SK-N-SH (cell line): ENCODE measurements at regions not wholly inside any gene's neighbourhood (a gene's known extent, or its start where the extent isn't known, plus 50 kb on each side); places are given as distances from the start of the nearest gene placed in this dataset.

ENCODE experiments used
- ELF1 ChIP-seq: IDR thresholded peaks from 2 replicates; pipeline ENCODE4 v1.4.0; 2012
- EP300 ChIP-seq, 2 experiments: IDR thresholded peaks; 2 replicates each; pipeline versions ENCODE4 v1.4.0 to v1.6.1; 2012; ENCODE audit warnings: borderline replicate concordance in 1 of 2, low read depth in 1 of 2, low read length in 1 of 2
- POLR2AphosphoS5 ChIP-seq: IDR thresholded peaks from 2 replicates; pipeline ENCODE4 v1.6.1; 2012; ENCODE audit warnings: low read depth, low read length
- RXRA ChIP-seq: IDR thresholded peaks from 2 replicates; pipeline ENCODE4 v1.4.0; 2012; ENCODE audit warnings: low read depth, mild to moderate bottlenecking, borderline replicate concordance
- TF ChIP-seq, protein P1 (sequence below): IDR thresholded peaks from 2 replicates; pipeline ENCODE4 v1.4.0; 2012; ENCODE audit warnings: low read depth
- TF ChIP-seq, protein P2 (sequence below): fragments of 200-600 bp; sonication (generic); IDR thresholded peaks from 2 replicates; pipeline ENCODE4 v1.6.1; 2017; ENCODE audit warnings: antibody characterized with exemption, mild to moderate bottlenecking, moderate library complexity
- TF ChIP-seq, protein P3 (sequence below): IDR thresholded peaks from 2 replicates; pipeline ENCODE4 v1.6.1; 2012; ENCODE audit warnings: mild to moderate bottlenecking, low read depth, low read length, moderate library complexity
- TF ChIP-seq, protein P4 (sequence below): fragments of 150-350 bp; IDR thresholded peaks from 2 replicates; pipeline ENCODE4 v1.6.1; 2017; ENCODE audit warnings: antibody characterized with exemption, low read length, low read depth, borderline replicate concordance

DNA sequence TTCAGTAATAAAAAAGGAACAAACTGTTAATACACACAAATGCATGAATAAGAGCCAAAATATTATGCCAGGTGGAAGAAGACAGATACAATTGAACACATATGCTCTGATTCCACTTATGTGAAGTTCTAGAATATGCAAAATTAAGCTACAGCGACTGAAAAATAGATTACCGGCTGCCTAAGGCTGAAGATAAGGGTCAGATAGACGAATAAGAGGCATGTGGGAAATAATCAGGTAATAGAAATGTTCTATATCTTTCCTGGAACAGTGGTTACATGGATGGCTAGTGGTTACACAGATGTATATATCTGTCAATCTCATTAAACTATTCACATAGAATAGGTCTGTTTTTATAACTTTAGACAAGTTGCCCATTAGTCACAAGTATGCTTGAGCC is 51.9 kb upstream of the REG3G start:
- TF ChIP-seq, protein P1, sequence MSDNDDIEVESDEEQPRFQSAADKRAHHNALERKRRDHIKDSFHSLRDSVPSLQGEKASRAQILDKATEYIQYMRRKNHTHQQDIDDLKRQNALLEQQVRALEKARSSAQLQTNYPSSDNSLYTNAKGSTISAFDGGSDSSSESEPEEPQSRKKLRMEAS: no peak
- TF ChIP-seq ELF1 (no peak), POLR2AphosphoS5 (no peak), RXRA (no peak), EP300 (IDR thresholded peaks at IDR 0.05; ENCODE audit: borderline replicate concordance in 1 of 2, low read depth in 1 of 2, low read length in 1 of 2) (peak in 1 of 2 experiments; percentile 69; a peak in 2 of 4 replicates)
- TF ChIP-seq, protein P2, sequence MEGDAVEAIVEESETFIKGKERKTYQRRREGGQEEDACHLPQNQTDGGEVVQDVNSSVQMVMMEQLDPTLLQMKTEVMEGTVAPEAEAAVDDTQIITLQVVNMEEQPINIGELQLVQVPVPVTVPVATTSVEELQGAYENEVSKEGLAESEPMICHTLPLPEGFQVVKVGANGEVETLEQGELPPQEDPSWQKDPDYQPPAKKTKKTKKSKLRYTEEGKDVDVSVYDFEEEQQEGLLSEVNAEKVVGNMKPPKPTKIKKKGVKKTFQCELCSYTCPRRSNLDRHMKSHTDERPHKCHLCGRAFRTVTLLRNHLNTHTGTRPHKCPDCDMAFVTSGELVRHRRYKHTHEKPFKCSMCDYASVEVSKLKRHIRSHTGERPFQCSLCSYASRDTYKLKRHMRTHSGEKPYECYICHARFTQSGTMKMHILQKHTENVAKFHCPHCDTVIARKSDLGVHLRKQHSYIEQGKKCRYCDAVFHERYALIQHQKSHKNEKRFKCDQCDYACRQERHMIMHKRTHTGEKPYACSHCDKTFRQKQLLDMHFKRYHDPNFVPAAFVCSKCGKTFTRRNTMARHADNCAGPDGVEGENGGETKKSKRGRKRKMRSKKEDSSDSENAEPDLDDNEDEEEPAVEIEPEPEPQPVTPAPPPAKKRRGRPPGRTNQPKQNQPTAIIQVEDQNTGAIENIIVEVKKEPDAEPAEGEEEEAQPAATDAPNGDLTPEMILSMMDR: no peak
- TF ChIP-seq, protein P3, sequence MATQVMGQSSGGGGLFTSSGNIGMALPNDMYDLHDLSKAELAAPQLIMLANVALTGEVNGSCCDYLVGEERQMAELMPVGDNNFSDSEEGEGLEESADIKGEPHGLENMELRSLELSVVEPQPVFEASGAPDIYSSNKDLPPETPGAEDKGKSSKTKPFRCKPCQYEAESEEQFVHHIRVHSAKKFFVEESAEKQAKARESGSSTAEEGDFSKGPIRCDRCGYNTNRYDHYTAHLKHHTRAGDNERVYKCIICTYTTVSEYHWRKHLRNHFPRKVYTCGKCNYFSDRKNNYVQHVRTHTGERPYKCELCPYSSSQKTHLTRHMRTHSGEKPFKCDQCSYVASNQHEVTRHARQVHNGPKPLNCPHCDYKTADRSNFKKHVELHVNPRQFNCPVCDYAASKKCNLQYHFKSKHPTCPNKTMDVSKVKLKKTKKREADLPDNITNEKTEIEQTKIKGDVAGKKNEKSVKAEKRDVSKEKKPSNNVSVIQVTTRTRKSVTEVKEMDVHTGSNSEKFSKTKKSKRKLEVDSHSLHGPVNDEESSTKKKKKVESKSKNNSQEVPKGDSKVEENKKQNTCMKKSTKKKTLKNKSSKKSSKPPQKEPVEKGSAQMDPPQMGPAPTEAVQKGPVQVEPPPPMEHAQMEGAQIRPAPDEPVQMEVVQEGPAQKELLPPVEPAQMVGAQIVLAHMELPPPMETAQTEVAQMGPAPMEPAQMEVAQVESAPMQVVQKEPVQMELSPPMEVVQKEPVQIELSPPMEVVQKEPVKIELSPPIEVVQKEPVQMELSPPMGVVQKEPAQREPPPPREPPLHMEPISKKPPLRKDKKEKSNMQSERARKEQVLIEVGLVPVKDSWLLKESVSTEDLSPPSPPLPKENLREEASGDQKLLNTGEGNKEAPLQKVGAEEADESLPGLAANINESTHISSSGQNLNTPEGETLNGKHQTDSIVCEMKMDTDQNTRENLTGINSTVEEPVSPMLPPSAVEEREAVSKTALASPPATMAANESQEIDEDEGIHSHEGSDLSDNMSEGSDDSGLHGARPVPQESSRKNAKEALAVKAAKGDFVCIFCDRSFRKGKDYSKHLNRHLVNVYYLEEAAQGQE: no peak
- TF ChIP-seq, protein P4, sequence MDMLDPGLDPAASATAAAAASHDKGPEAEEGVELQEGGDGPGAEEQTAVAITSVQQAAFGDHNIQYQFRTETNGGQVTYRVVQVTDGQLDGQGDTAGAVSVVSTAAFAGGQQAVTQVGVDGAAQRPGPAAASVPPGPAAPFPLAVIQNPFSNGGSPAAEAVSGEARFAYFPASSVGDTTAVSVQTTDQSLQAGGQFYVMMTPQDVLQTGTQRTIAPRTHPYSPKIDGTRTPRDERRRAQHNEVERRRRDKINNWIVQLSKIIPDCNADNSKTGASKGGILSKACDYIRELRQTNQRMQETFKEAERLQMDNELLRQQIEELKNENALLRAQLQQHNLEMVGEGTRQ: no peak
